ENCODE measurements at regions not wholly inside any gene's neighbourhood (a gene's known extent, or its start where the extent isn't known, plus 50 kb on each side); places are given as distances from the start of the nearest gene placed in this dataset.
"Not testable (repeated sequence)": the region's sequence is repeated elsewhere in the genome, so short reads cannot be mapped to it uniquely, and the experiment has no call there.

GRCh38 chrX:16305187-16305586 is 137.9 kb downstream of the MAGEB17 start:
- Mint-ChIP-seq H3K27ac (no peak overlapping the region), H3K36me3 (ENCODE audit: low read depth) (no peaks in the 10 kb centered on the region), H3K4me1 (ENCODE audit: low read depth) (no peaks in the 10 kb centered on the region), H3K4me3 (no peak overlapping the region), H3K27me3 (ENCODE audit: low read depth) (peaks cover 3% of the 10 kb centered on the region), H3K9me3 (no peaks in the 10 kb centered on the region)

DNA sequence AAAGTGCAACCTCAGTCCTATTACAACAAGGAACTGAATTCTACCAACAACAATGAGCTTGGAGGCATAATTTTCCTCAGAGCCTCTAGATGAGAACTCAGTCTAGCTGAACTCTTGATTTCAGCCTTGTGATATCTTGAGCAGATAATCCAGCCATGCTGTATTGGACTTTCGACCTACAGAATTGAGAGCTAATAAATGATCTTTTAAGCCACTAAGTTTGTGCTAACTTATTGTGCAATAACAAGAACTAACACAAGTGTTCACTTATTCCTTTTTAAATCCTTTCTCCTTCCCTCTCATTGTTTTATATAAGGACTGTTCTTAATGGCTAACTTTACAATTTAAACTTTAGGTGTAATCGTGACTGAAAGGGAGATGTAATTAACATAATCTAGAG is 140.7 kb downstream of the MAGEB17 start:
- peaks cover 3% of the 10 kb centered on the region for H3K27me3 Mint-ChIP-seq (ENCODE audit: low read depth)
- no peaks in the 10 kb centered on the region for H3K9me3 Mint-ChIP-seq
- no peak overlapping the region for H3K4me3 Mint-ChIP-seq
- no peaks in the 10 kb centered on the region for H3K36me3 Mint-ChIP-seq (ENCODE audit: low read depth)
- H3K27ac Mint-ChIP-seq, result no peak overlapping the region
- no peaks in the 10 kb centered on the region for H3K4me1 Mint-ChIP-seq (ENCODE audit: low read depth)

- peaks cover 3% of the 10 kb centered on the region for H3K27me3 Mint-ChIP-seq (ENCODE audit: low read depth)
- no peak overlapping the region for H3K27ac Mint-ChIP-seq
- no peaks in the 10 kb centered on the region for H3K9me3 Mint-ChIP-seq
- H3K4me1 Mint-ChIP-seq (ENCODE audit: low read depth), result no peaks in the 10 kb centered on the region
- H3K4me3 Mint-ChIP-seq, result no peak overlapping the region
- no peaks in the 10 kb centered on the region for H3K36me3 Mint-ChIP-seq (ENCODE audit: low read depth)
These were observed 141.5 kb downstream of the MAGEB17 start for GRCh38 chrX:16308773-16309172.

- H3K9me3 Mint-ChIP-seq, result no peaks in the 10 kb centered on the region
These were observed 143.0 kb downstream of the MAGEB17 start for GRCh38 chrX:16310326-16310725.

GRCh38 chrX:16311671-16312070 is 144.4 kb downstream of the MAGEB17 start:
- Mint-ChIP-seq H3K9me3 (no peaks in the 10 kb centered on the region), H3K27me3 (ENCODE audit: low read depth) (peaks cover 3% of the 10 kb centered on the region), H3K27ac (no peak overlapping the region), H3K4me1 (ENCODE audit: low read depth) (no peaks in the 10 kb centered on the region), H3K36me3 (ENCODE audit: low read depth) (no peaks in the 10 kb centered on the region), H3K4me3 (no peak overlapping the region)

More at GRCh38 chrX:16310326-16310725, 143.0 kb downstream of the MAGEB17 start:
- Mint-ChIP-seq H3K27ac (no peak overlapping the region), H3K27me3 (ENCODE audit: low read depth) (peaks cover 3% of the 10 kb centered on the region), H3K36me3 (ENCODE audit: low read depth) (no peaks in the 10 kb centered on the region), H3K4me1 (ENCODE audit: low read depth) (no peaks in the 10 kb centered on the region), H3K4me3 (no peak overlapping the region)

GRCh38 chrX:16312761-16313623 is 145.7 kb downstream of the MAGEB17 start:
- no peaks in the 10 kb centered on the region for H3K36me3 Mint-ChIP-seq (ENCODE audit: low read depth)
- H3K27ac Mint-ChIP-seq, result no peak overlapping the region
- no peaks in the 10 kb centered on the region for H3K4me1 Mint-ChIP-seq (ENCODE audit: low read depth)
- peaks cover 3% of the 10 kb centered on the region for H3K27me3 Mint-ChIP-seq (ENCODE audit: low read depth)
- no peak overlapping the region for H3K4me3 Mint-ChIP-seq
- no peaks in the 10 kb centered on the region for H3K9me3 Mint-ChIP-seq

DNA sequence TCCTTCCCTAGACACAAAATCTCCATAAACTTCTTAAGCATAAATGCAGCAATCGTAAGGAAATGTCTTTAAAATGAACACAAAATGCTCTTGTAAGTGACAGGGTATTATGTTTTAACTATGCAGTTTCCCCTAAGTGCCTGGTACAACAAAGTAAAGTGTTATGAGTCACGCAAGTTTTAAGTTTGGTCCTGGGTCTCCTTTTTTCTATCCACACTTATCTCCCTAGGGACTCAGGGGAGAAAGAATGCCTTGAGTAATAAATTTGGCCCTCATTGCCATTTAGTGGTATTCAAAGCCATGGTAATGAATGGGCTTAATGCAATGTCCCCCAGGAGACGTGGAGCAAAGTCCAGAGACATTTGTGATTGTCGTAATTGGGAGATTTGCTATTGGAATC is 149.1 kb downstream of the MAGEB17 start:
- no peak overlapping the region for H3K4me3 Mint-ChIP-seq
- H3K4me1 Mint-ChIP-seq (ENCODE audit: low read depth), result no peaks in the 10 kb centered on the region
- H3K27me3 Mint-ChIP-seq (ENCODE audit: low read depth), result no peaks in the 10 kb centered on the region
- no peaks in the 10 kb centered on the region for H3K36me3 Mint-ChIP-seq (ENCODE audit: low read depth)
- H3K9me3 Mint-ChIP-seq, result no peaks in the 10 kb centered on the region
- no peak overlapping the region for H3K27ac Mint-ChIP-seq

- H3K9me3 Mint-ChIP-seq, result no peaks in the 10 kb centered on the region
- H3K4me1 Mint-ChIP-seq (ENCODE audit: low read depth), result no peaks in the 10 kb centered on the region
These were observed 152.6 kb downstream of the MAGEB17 start for GRCh38 chrX:16319929-16320328.

DNA sequence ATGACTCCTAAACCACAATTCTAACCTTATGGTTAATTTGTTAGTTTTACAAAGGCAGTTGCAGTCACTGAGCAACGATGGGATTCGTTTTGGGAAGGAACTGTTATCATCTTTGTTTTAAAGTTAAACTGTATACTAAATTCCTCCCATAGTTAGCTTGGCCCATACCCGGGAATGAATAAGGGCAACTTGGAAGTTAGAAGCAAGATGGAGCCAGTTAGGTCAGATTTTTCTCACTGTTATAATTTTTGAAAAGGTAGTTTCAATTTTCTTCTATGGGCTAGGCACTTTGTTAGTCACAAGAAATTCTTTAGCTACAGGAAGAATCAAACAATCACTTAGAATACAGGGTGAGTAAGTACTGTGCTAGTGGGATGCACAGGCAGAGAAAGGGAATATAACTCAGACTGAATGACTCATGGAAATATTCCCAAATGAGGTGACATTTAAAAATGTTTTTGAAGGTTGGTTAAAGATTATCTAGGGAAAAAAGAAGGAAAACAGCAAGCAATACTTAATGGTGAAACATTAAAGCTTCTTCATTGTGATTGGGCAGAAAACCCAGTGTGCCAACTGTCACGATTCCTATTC is 153.6 kb downstream of the MAGEB17 start:
- Mint-ChIP-seq H3K36me3 (ENCODE audit: low read depth) (no peaks in the 10 kb centered on the region), H3K27me3 (ENCODE audit: low read depth) (no peaks in the 10 kb centered on the region), H3K27ac (no peak overlapping the region), H3K9me3 (no peaks in the 10 kb centered on the region), H3K4me3 (no peak overlapping the region), H3K4me1 (ENCODE audit: low read depth) (no peaks in the 10 kb centered on the region)

More at GRCh38 chrX:16319929-16320328, 152.6 kb downstream of the MAGEB17 start:
- H3K27ac Mint-ChIP-seq, result no peak overlapping the region
- H3K36me3 Mint-ChIP-seq (ENCODE audit: low read depth), result no peaks in the 10 kb centered on the region
- H3K4me3 Mint-ChIP-seq, result no peak overlapping the region
- no peaks in the 10 kb centered on the region for H3K27me3 Mint-ChIP-seq (ENCODE audit: low read depth)

- Mint-ChIP-seq H3K36me3 (ENCODE audit: low read depth) (no peaks in the 10 kb centered on the region), H3K27me3 (ENCODE audit: low read depth) (no peaks in the 10 kb centered on the region), H3K27ac (no peak overlapping the region), H3K4me1 (ENCODE audit: low read depth) (no peaks in the 10 kb centered on the region), H3K9me3 (no peaks in the 10 kb centered on the region), H3K4me3 (no peak overlapping the region)
These were observed 166.2 kb downstream of the MAGEB17 start for GRCh38 chrX:16333453-16333852.

GRCh38 chrX:16335181-16335580 is 167.9 kb downstream of the MAGEB17 start:
- no peaks in the 10 kb centered on the region for H3K9me3 Mint-ChIP-seq
- no peak overlapping the region for H3K27ac Mint-ChIP-seq
- H3K27me3 Mint-ChIP-seq (ENCODE audit: low read depth), result no peaks in the 10 kb centered on the region
- H3K4me3 Mint-ChIP-seq, result no peak overlapping the region
- H3K4me1 Mint-ChIP-seq (ENCODE audit: low read depth), result no peaks in the 10 kb centered on the region
- no peaks in the 10 kb centered on the region for H3K36me3 Mint-ChIP-seq (ENCODE audit: low read depth)

GRCh38 chrX:16347968-16348670 is 180.8 kb downstream of the MAGEB17 start:
- Mint-ChIP-seq H3K4me3 (no peak overlapping the region), H3K36me3 (ENCODE audit: low read depth) (no peaks in the 10 kb centered on the region), H3K4me1 (ENCODE audit: low read depth) (no peaks in the 10 kb centered on the region), H3K27ac (no peak overlapping the region), H3K9me3 (no peaks in the 10 kb centered on the region), H3K27me3 (ENCODE audit: low read depth) (no peaks in the 10 kb centered on the region)

- H3K4me1 Mint-ChIP-seq (ENCODE audit: low read depth), result no peaks in the 10 kb centered on the region
- H3K27me3 Mint-ChIP-seq (ENCODE audit: low read depth), result no peaks in the 10 kb centered on the region
- H3K9me3 Mint-ChIP-seq, result no peaks in the 10 kb centered on the region
- H3K36me3 Mint-ChIP-seq (ENCODE audit: low read depth), result no peaks in the 10 kb centered on the region
- no peak overlapping the region for H3K27ac Mint-ChIP-seq
- no peak overlapping the region for H3K4me3 Mint-ChIP-seq
These were observed 190.6 kb downstream of the MAGEB17 start for GRCh38 chrX:16357902-16358301.

DNA sequence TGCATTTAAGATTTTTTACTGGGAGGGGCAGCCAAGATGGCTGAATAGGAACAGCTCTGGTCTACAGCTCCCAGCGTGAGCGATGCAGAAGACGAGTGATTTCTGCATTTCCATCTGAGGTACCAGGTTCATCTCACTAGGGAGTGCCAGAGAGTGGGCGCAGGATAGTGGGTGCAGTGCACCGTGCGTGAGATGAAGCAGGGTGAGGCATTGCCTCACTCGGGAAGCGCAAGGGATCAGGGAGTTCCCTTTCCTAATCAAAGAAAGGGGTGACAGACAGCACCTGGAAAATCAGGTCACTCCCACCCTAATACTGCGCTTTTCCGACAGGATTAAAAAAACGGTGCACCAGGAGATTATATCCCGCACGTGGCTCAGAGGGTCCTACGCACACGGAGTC is 192.8 kb downstream of the MAGEB17 start:
- H3K27me3 Mint-ChIP-seq (ENCODE audit: low read depth); H3K27ac Mint-ChIP-seq; H3K4me3 Mint-ChIP-seq; H3K4me1 Mint-ChIP-seq (ENCODE audit: low read depth); H3K9me3 Mint-ChIP-seq; H3K36me3 Mint-ChIP-seq (ENCODE audit: low read depth): not testable (repeated sequence)

DNA sequence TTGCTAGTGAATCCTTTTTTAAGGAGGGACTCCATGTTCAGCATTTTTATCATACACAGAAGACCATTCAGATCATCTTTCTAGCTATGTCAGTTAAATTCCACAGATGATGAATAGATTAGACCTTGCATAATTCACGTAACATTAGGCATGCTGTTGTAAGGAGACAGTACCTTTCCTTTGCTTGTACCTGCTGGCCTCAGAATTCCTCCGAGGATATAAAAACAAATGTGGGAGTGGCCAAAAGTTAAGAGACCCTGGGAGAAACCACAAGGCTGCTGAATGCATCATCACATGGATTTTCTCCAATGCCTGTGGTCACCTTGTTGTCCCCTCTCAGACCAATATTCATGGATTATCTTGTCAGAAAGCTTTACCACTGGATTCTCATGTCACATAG is 201.4 kb downstream of the MAGEB17 start:
- Mint-ChIP-seq H3K4me3 (no peak overlapping the region), H3K36me3 (ENCODE audit: low read depth) (no peaks in the 10 kb centered on the region), H3K27ac (no peak overlapping the region), H3K4me1 (ENCODE audit: low read depth) (no peaks in the 10 kb centered on the region), H3K27me3 (ENCODE audit: low read depth) (no peaks in the 10 kb centered on the region), H3K9me3 (no peaks in the 10 kb centered on the region)
